GM19035 (cell line): ENCODE measurements at regions not wholly inside any gene's neighbourhood (a gene's known extent, or its start where the extent isn't known, plus 50 kb on each side); places are given as distances from the start of the nearest gene placed in this dataset.
"Not testable (repeated sequence)": the region's sequence is repeated elsewhere in the genome, so short reads cannot be mapped to it uniquely, and the experiment has no call there.

ENCODE experiments used
- ATAC-seq: cut with Tn5 transposase; IDR thresholded peaks from one replicate; pipeline ENCODE4 v1.9.1; 2021; ENCODE audit not compliant: unreplicated experiment

- ATAC-seq = no peak
These were observed 354.6 kb upstream of the AGA start for GRCh38 chr4:177796841-177797240.

DNA sequence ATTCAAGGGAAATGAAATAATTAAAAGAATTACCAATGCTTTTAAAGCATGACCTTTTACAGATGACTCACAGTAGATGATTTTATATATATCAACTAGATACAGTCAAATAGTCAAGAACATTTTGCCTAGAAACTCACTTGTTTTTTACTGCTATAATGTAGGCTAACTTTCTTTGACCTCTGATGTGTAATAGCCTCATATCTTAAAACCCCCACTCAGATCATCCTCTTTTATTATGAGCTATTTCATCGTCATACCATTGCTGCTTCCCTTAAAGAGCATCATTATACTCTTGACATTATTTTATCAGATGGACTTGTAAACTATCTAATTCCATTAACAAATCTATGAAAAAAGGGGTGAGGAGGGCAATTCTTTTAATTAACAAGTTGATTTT lies 355.9 kb upstream of the AGA start:
- ATAC-seq = no peak

GRCh38 chr4:177802162-177802561 lies 359.9 kb upstream of the AGA start:
- no peak for ATAC-seq

- ATAC-seq = no peak
These were observed 360.4 kb upstream of the AGA start for GRCh38 chr4:177802661-177803060.

- ATAC-seq = no peak
These were observed 360.9 kb upstream of the AGA start for GRCh38 chr4:177803151-177803550.

DNA sequence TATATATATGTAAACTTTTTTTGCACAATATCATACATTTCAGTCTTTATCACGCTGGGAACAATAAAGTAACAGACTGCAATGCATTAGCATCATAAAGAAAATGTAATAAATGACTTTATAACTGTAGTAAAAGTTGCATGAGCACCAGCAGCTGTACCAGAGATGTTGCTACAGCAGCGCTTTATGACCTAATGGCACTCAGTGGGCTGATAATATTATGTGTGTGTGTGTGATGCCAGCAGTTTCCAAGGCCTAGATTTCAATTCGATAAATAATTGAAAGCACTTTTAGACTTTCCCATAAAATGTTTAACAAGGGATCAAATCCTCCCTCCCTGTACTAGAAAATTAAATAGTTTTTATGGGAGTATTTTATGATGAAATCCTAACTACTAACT lies 367.6 kb upstream of the AGA start:
- ATAC-seq = no peak

- ATAC-seq = no peak
These were observed 368.0 kb upstream of the AGA start for GRCh38 chr4:177810220-177810619.

- ATAC-seq = not testable (repeated sequence)
These were observed 376.2 kb upstream of the AGA start for GRCh38 chr4:177818392-177818791.

GRCh38 chr4:177826973-177827372 lies 384.7 kb upstream of the AGA start:
- no peak for ATAC-seq

DNA sequence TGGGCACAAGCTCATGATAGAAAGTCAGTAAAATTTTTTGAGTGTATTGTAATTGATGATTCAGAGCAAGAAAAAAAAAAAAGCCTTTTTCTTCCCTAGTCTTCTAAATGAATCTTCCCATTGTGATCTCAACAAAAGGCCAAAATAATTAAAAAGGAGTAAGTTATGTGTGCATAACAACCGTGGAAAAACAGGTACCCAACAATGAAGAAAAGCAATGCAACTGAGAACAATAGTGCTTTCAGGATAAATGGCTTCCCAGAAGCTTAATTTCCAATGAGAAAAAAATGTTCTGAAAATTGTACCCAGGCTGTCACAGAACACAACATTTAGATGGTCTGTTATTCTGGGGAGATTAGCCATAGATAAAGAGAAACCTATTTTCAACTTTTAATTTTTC lies 399.0 kb upstream of the AGA start:
- ATAC-seq = no peak

- no peak for ATAC-seq
These were observed 411.0 kb upstream of the AGA start for GRCh38 chr4:177853229-177853628.

DNA sequence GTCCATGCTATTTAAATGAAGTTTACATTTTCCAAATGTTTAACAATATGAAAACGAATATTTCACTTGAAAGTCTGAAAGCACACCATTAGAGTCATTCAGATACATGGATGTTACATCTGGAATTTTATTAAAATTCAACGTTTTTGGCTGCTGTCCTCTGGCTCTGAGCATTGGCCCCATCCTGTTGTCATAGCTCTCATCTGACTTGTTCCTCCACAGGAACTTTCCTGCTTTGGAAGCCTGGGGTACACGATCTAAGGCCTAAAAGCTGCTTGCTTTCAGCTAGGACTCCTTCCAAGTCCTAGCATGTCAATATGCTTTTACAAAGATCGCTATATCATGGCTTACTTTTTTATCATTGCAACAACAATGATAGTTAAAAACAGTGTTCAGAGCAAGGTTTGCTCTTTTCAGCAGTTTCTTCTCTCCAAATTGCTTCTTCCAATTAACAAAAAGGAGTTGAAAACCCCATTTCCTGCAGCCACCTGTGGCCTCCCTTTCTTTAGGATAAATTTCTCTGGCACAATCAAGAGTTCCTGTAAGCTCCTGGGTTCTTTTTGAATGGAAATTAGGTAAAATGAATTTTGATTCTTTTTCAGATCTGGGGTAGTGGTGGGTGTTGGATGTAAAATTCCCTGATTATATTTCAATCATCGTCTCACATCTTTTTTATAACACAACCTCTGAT lies 413.4 kb upstream of the AGA start:
- ATAC-seq = no peak

GRCh38 chr4:177860171-177860570 lies 417.9 kb upstream of the AGA start:
- ATAC-seq = no peak

GRCh38 chr4:177861551-177862094 lies 419.4 kb upstream of the AGA start:
- ATAC-seq = no peak

GRCh38 chr4:177862541-177863176 lies 420.4 kb upstream of the AGA start:
- ATAC-seq = no peak

DNA sequence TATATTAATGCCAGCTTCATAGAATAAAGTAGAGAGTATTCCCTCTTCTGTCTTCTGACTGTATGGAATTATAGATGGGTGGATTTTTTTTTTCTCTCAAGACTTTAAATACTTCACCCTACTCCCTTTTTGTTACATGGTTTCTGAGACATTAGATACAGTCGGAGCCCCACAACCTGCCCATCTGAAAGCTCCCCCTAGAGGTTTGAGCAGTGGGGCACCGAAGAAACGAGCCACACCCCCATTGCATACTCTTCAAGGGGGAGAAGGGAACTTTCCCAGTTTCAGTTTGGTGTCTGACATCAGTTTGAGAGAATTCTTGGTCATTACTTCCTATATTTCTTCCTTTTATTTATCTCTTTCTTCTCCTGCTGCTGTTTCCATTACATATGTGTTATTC lies 437.6 kb upstream of the AGA start:
- no peak for ATAC-seq

- no peak for ATAC-seq
These were observed 452.9 kb upstream of the AGA start for GRCh38 chr4:177895136-177895535.

GRCh38 chr4:177901786-177902185 lies 459.5 kb upstream of the AGA start:
- no peak for ATAC-seq

- ATAC-seq = no peak
These were observed 460.1 kb upstream of the AGA start for GRCh38 chr4:177902386-177902785.

DNA sequence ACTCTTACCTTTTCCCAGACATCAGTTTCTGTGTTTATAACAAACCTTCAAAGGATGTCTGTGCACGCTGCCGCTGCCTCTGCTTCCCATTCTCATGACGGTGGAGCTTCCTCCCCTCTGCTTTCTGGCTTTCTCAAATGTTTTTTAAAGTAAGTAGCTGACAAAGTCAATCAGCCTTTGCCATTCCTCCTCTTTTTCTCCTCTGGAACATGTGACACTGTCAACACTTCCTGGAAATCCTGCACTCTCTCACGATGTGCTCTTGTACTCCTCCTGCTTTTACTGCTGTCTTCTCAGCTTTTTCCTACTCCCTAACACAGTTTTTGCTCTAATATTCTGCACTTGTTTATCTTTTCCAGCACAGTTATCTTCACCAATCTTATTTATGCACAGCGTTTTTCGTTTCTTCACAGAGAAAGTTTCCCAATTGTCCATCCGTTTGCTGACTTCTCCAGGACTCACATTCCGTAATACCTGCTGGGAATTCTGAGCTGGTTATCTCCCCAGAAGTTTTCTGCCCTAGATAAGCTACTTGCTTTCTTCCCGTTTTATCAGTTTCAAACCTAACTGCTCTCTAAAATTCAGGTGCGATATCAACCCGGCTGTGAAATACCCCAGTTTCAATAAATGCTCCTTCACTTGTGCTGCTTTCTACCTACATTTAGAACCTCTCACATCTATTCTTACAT lies 465.6 kb upstream of the AGA start:
- ATAC-seq = no peak

GRCh38 chr4:177921715-177922114 lies 479.5 kb upstream of the AGA start:
- no peak for ATAC-seq

DNA sequence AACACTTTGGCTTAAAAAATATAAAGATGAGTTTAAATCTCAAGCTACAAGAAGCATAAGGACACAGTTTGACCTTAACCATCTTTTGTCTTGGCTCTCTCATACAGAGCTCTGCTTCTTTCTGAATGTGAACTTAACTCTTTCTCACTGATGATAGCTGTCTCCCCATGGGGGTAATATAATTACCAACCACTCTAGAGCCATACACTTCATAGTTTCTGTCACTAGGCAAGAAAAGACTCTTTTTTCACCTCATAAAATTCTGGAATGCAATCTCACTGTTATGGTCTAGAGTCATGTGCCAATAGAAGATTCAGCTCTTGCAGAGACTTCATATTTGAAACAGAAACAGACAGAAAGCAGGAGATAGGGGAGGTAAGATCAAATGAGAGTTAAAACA lies 481.7 kb upstream of the AGA start:
- no peak for ATAC-seq
